Stimulated activated CD8-positive, alpha-beta memory T cell treated with anti-CD3 and anti-CD28 coated beads, Interleukin-4, amount 100 ng/mL, for 24 hours (primary cell): ENCODE measurements at regions not wholly inside any gene's neighbourhood (a gene's known extent, or its start where the extent isn't known, plus 50 kb on each side); places are given as distances from the start of the nearest gene placed in this dataset.

Experiments
- DNase-seq: peaks from one replicate; pipeline ENCODE4 v3.0.0-alpha.2; 2020; ENCODE audit warnings: low read depth

GRCh38 chr19:28019371-28019770 lies 1193.6 kb downstream of the UQCRFS1 start:
- DNase-seq = no peak

GRCh38 chr19:28018499-28018898 lies 1194.5 kb downstream of the UQCRFS1 start:
- no peak for DNase-seq

- DNase-seq = no peak
Observed at GRCh38 chr19:28014615-28015405, 1198.1 kb downstream of the UQCRFS1 start.

- DNase-seq = no peak
Observed at GRCh38 chr19:28012361-28012760, 1200.6 kb downstream of the UQCRFS1 start.

- no peak for DNase-seq
Observed at GRCh38 chr19:28010656-28011055, 1202.3 kb downstream of the UQCRFS1 start.

GRCh38 chr19:28009696-28010095 lies 1203.3 kb downstream of the UQCRFS1 start:
- no peak for DNase-seq

- DNase-seq = no peak
Observed at GRCh38 chr19:28008695-28009094, 1204.3 kb downstream of the UQCRFS1 start.

GRCh38 chr19:28003543-28003942 lies 1209.4 kb downstream of the UQCRFS1 start:
- no peak for DNase-seq

- no peak for DNase-seq
Observed at GRCh38 chr19:27997069-27997468, 1215.9 kb downstream of the UQCRFS1 start.

- DNase-seq = no peak
Observed at GRCh38 chr19:27993619-27994570, 1219.1 kb downstream of the UQCRFS1 start.

- DNase-seq = no peak
Observed at GRCh38 chr19:27986299-27986698, 1226.7 kb downstream of the UQCRFS1 start.

GRCh38 chr19:27975419-27976005 lies 1237.4 kb downstream of the UQCRFS1 start:
- no peak for DNase-seq

GRCh38 chr19:27974082-27974513 lies 1238.9 kb downstream of the UQCRFS1 start:
- no peak for DNase-seq

- DNase-seq = no peak
Observed at GRCh38 chr19:27972291-27973040, 1240.5 kb downstream of the UQCRFS1 start.

- DNase-seq = no peak
Observed at GRCh38 chr19:27971869-27972268, 1241.1 kb downstream of the UQCRFS1 start.

- DNase-seq = no peak
Observed at GRCh38 chr19:27971071-27971470, 1241.9 kb downstream of the UQCRFS1 start.

- no peak for DNase-seq
Observed at GRCh38 chr19:27966390-27966816, 1246.5 kb downstream of the UQCRFS1 start.

GRCh38 chr19:27964185-27964584 lies 1248.8 kb downstream of the UQCRFS1 start:
- no peak for DNase-seq

- DNase-seq = no peak
Observed at GRCh38 chr19:27962264-27962663, 1250.7 kb downstream of the UQCRFS1 start.

- no peak for DNase-seq
Observed at GRCh38 chr19:27955485-27956480, 1257.2 kb downstream of the UQCRFS1 start.
